ENCODE measurements at regions not wholly inside any gene's neighbourhood (a gene's known extent, or its start where the extent isn't known, plus 50 kb on each side); places are given as distances from the start of the nearest gene placed in this dataset.
"Not testable (repeated sequence)": the region's sequence is repeated elsewhere in the genome, so short reads cannot be mapped to it uniquely, and the experiment has no call there.

DNA sequence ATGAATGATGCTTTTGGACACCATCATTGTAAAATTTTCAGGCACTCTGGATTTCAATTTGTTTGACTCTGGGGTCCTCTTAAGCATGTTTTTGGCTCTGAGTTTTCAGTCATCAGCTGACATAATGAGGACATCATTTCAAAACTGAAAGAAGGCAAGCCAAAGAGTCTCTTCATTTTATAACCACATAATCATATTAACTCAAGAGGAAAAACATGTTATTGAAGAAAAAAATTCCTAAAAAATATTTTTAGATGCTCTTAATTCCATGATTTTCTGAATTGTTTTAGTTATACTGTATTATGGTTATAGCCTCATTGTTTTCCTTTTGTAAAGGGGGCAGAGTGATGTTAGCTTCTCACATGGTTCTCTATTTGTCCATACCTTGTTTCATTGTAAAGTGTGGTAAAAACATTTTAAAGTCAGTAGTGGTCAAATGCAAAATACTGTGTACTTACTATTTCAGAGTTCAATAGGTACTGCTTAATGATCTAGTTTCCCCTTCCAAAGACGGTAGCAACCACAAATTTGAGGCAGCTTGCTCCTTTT, 472.1 kb downstream of the DMRT2 start:
- ATAC-seq, result no peak
- Mint-ChIP-seq H3K4me3 (no peak overlapping the region), H3K27ac (no peak overlapping the region), H3K27me3 (no peaks in the 10 kb centered on the region), H3K9me3 (no peaks in the 10 kb centered on the region), H3K4me1 (no peaks in the 10 kb centered on the region), H3K36me3 (no peaks in the 10 kb centered on the region)

GRCh38 chr9:1528456-1528855, 478.3 kb downstream of the DMRT2 start:
- H3K4me3 Mint-ChIP-seq, result no peak overlapping the region

DNA sequence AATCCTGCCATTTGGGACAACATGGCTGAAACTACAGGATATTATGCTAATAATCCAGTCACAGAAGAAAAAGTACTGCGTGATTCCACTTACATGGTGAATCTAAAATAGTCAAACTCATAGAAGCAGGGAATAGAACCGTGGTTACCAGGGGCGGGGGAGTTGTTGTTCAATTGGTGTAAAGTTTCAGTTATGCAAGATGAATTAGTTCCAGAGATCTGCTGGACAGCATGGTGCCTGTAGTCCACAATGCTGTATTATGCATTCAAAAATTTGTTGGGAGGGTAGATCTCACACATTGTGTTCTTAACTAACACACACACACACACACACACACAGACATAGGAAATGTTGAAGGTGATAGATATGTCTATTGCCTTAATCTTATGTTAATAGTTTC, 480.5 kb downstream of the DMRT2 start:
- Mint-ChIP-seq H3K36me3 (no peaks in the 10 kb centered on the region), H3K4me1 (no peaks in the 10 kb centered on the region)

More at GRCh38 chr9:1528456-1528855, 478.3 kb downstream of the DMRT2 start:
- Mint-ChIP-seq H3K9me3 (no peaks in the 10 kb centered on the region), H3K27me3 (no peaks in the 10 kb centered on the region), H3K4me1 (no peaks in the 10 kb centered on the region), H3K27ac (no peak overlapping the region), H3K36me3 (no peaks in the 10 kb centered on the region)
- no peak for ATAC-seq

GRCh38 chr9:1531424-1531823, 481.3 kb downstream of the DMRT2 start:
- Mint-ChIP-seq H3K4me3 (no peak overlapping the region), H3K4me1 (no peaks in the 10 kb centered on the region), H3K27ac (no peak overlapping the region), H3K9me3 (no peaks in the 10 kb centered on the region), H3K27me3 (no peaks in the 10 kb centered on the region), H3K36me3 (no peaks in the 10 kb centered on the region)
- no peak for ATAC-seq

More for the DNA sequence above, 480.5 kb downstream of the DMRT2 start:
- Mint-ChIP-seq H3K4me3 (no peak overlapping the region), H3K9me3 (no peaks in the 10 kb centered on the region), H3K27ac (no peak overlapping the region), H3K27me3 (no peaks in the 10 kb centered on the region)
- no peak for ATAC-seq

DNA sequence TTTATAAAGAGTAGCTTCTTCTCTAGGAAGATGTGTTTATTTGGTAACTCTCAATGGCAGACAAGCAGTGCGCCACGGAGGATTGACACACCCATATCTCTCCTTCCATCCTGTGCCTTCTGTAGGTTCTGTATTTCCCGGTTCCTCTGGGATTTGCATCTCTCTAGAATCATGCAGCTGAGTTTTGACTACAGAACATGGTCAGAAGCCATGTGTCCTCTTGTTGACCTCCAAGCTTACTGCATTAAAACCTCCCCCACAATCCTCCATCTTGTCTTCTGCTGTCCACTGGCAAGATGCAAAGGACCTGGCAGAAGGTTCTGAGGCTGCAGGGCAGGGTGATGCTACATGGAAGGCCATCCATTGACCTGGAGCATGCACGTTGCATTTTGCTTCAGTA, 482.0 kb downstream of the DMRT2 start:
- H3K4me1 Mint-ChIP-seq, result no peaks in the 10 kb centered on the region
- no peaks in the 10 kb centered on the region for H3K36me3 Mint-ChIP-seq
- no peak for ATAC-seq
- H3K27ac Mint-ChIP-seq, result no peak overlapping the region
- no peak overlapping the region for H3K4me3 Mint-ChIP-seq
- no peaks in the 10 kb centered on the region for H3K9me3 Mint-ChIP-seq
- no peaks in the 10 kb centered on the region for H3K27me3 Mint-ChIP-seq

GRCh38 chr9:1535051-1535450, 480.1 kb upstream of the SMARCA2 start:
- Mint-ChIP-seq H3K4me3 (no peak overlapping the region), H3K36me3 (no peaks in the 10 kb centered on the region), H3K9me3 (no peaks in the 10 kb centered on the region), H3K27ac (no peak overlapping the region), H3K4me1 (no peaks in the 10 kb centered on the region), H3K27me3 (no peaks in the 10 kb centered on the region)
- no peak for ATAC-seq

DNA sequence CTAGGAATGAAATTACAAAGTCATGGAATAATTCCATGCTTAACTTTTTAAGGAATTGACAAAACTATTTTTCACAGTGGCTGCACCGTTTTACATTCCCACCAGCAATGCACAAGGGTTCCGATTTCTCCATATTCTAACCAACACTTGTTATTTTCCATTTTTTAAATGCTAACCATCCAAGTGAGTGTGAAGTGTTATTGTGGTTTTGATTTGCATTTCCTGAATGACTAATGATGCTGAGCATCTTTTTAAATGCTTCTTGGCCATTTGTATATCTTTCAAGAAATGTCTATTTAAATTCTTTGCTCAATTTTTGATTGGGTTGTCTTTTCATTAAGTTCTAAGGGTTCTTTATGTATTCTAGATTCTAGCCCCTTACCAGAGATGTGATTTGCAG, 479.5 kb upstream of the SMARCA2 start:
- H3K27ac Mint-ChIP-seq, result no peak overlapping the region

DNA sequence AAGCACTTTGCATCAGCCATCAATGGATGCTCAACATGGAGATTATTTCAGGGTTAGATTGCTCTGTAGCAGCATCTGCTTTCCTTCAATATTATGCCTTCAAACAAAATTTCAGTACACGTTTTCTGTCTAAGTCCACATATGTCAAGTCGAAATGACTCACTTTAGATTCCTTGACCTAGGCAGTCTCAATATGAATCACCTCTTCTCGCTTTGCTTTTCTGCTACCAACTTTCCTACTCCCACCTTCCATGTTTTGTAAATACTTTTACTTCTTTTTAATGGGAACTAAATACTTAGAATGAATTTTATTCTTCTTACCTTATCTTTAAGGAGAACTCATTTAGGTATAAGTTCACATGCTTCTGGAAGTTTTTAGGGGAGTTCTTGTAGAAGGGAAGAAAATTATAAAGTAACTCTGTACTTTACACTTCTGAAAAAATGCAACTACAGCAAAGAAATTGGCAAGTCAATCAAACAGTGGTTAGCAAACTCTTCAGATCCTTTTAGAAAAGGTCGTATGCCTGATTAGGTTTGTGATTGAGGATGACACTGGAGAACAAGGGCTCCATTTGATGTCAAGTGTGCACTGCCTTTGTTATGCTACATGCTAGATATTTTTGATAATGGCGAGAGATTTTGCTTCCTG, 478.5 kb upstream of the SMARCA2 start:
- no peak for ATAC-seq
- H3K9me3 Mint-ChIP-seq, result no peaks in the 10 kb centered on the region
- no peaks in the 10 kb centered on the region for H3K4me1 Mint-ChIP-seq
- H3K36me3 Mint-ChIP-seq, result no peaks in the 10 kb centered on the region
- H3K4me3 Mint-ChIP-seq, result no peak overlapping the region
- no peaks in the 10 kb centered on the region for H3K27me3 Mint-ChIP-seq
- H3K27ac Mint-ChIP-seq, result no peak overlapping the region

More for the DNA sequence above, 479.5 kb upstream of the SMARCA2 start:
- no peak overlapping the region for H3K4me3 Mint-ChIP-seq
- no peaks in the 10 kb centered on the region for H3K36me3 Mint-ChIP-seq
- no peaks in the 10 kb centered on the region for H3K9me3 Mint-ChIP-seq
- no peaks in the 10 kb centered on the region for H3K27me3 Mint-ChIP-seq
- H3K4me1 Mint-ChIP-seq, result no peaks in the 10 kb centered on the region
- no peak for ATAC-seq

- H3K4me3 Mint-ChIP-seq, result no peak overlapping the region
- peaks cover 4% of the 10 kb centered on the region for H3K9me3 Mint-ChIP-seq
- no peaks in the 10 kb centered on the region for H3K4me1 Mint-ChIP-seq
- H3K27ac Mint-ChIP-seq, result no peak overlapping the region
- H3K27me3 Mint-ChIP-seq, result no peaks in the 10 kb centered on the region
- H3K36me3 Mint-ChIP-seq, result no peaks in the 10 kb centered on the region
- ATAC-seq, result no peak
Measured at GRCh38 chr9:1538301-1538700, 476.8 kb upstream of the SMARCA2 start.

- peaks cover 4% of the 10 kb centered on the region for H3K9me3 Mint-ChIP-seq
- H3K27me3 Mint-ChIP-seq, result no peaks in the 10 kb centered on the region
- no peak overlapping the region for H3K27ac Mint-ChIP-seq
- ATAC-seq, result no peak
- H3K4me1 Mint-ChIP-seq, result no peaks in the 10 kb centered on the region
- no peaks in the 10 kb centered on the region for H3K36me3 Mint-ChIP-seq
- no peak overlapping the region for H3K4me3 Mint-ChIP-seq
Measured at GRCh38 chr9:1539216-1539615, 475.9 kb upstream of the SMARCA2 start.

- Mint-ChIP-seq H3K4me3 (no peak overlapping the region), H3K9me3 (no peaks in the 10 kb centered on the region), H3K36me3 (no peaks in the 10 kb centered on the region), H3K27me3 (peaks cover 9% of the 10 kb centered on the region), H3K27ac (no peak overlapping the region), H3K4me1 (no peaks in the 10 kb centered on the region)
- ATAC-seq, result no peak
Measured at GRCh38 chr9:1550636-1551035, 464.5 kb upstream of the SMARCA2 start.

- no peaks in the 10 kb centered on the region for H3K36me3 Mint-ChIP-seq
- no peaks in the 10 kb centered on the region for H3K4me1 Mint-ChIP-seq
- no peak for ATAC-seq
- H3K9me3 Mint-ChIP-seq, result no peaks in the 10 kb centered on the region
- no peak overlapping the region for H3K27ac Mint-ChIP-seq
- no peak overlapping the region for H3K4me3 Mint-ChIP-seq
- peaks cover 20% of the 10 kb centered on the region for H3K27me3 Mint-ChIP-seq
Measured at GRCh38 chr9:1554081-1555035, 460.8 kb upstream of the SMARCA2 start.

DNA sequence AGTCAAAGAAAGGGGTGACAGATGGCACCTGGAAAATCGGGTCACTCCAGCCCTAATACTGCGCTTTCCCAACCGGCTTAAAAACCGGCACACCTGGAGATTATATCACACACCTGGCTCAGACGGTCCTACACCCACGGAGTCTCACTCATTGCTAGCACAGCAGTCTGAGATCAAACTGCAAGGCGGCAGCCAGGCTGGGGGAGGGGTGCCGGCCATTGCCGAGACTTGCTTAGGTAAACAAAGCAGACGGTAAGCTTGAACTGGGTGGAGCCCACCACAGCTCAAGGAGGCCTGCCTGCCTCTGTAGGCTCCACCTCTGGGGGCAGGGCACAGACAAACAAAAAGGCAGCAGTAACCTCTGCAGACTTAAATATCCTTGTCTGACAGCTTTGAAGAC, 456.5 kb upstream of the SMARCA2 start:
- not testable (repeated sequence) for H3K4me3 Mint-ChIP-seq, H3K9me3 Mint-ChIP-seq, H3K36me3 Mint-ChIP-seq, H3K27ac Mint-ChIP-seq, ATAC-seq, H3K4me1 Mint-ChIP-seq
- H3K27me3 Mint-ChIP-seq, result peaks cover 20% of the 10 kb centered on the region

DNA sequence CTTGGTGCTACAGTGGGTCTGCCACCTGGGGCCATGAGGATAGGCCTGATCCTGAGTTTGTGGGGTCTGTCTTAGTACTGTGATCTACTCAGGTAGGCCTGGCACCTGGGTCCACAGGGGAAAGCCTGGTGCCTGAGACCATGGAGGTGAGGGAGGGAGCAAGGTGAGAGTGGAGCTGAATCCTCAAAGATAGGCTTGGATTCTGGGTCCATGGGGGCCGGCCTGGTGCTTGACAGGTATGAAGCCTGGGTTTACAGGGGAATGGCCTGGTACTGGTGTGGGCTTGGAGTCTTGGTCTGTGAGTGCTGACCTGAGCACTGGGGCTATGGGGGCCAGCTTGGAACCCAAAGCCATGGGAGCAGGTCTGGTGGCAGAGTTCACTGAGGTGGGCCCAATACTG, 439.2 kb upstream of the SMARCA2 start:
- Mint-ChIP-seq H3K27ac (no peak overlapping the region), H3K36me3 (no peaks in the 10 kb centered on the region), H3K9me3 (peaks cover 4% of the 10 kb centered on the region), H3K4me3 (no peak overlapping the region), H3K4me1 (no peaks in the 10 kb centered on the region), H3K27me3 (peaks cover 15% of the 10 kb centered on the region)
- no peak for ATAC-seq

DNA sequence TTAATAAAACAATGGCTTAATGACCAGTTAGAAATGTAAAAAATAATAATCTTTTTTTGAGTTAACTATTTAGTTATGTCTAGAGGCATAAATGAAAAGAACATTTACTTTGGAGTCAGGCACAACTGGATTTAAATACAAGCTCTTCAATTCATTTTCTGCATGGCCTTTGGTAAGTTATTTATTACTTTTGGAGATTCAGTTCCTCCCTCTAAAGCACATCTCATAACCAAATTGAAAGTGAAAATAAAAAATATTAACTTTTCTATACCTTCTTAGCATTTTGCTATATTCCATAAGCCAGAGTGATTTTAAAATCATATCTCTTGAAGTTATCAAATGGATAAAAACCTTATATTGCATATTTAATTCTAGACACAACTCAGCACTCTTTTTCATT, 434.9 kb upstream of the SMARCA2 start:
- no peak for ATAC-seq
- no peak overlapping the region for H3K27ac Mint-ChIP-seq
- H3K4me1 Mint-ChIP-seq, result no peaks in the 10 kb centered on the region

GRCh38 chr9:1581926-1582325, 433.2 kb upstream of the SMARCA2 start:
- Mint-ChIP-seq H3K36me3 (no peaks in the 10 kb centered on the region), H3K27ac (no peak overlapping the region), H3K4me3 (no peak overlapping the region), H3K4me1 (no peaks in the 10 kb centered on the region), H3K27me3 (no peaks in the 10 kb centered on the region), H3K9me3 (peaks cover 5% of the 10 kb centered on the region)
- ATAC-seq, result no peak

More for the DNA sequence above, 434.9 kb upstream of the SMARCA2 start:
- Mint-ChIP-seq H3K9me3 (peaks cover under 1% of the 10 kb centered on the region), H3K36me3 (no peaks in the 10 kb centered on the region), H3K27me3 (peaks cover 10% of the 10 kb centered on the region), H3K4me3 (no peak overlapping the region)
